OCI-LY3 (cell line): ENCODE measurements at regions not wholly inside any gene's neighbourhood (a gene's known extent, or its start where the extent isn't known, plus 50 kb on each side); places are given as distances from the start of the nearest gene placed in this dataset.
A peak's percentile ranks its signal among the peaks of the same experiment; 100 is the strongest.

ENCODE experiments used
- H2AFZ ChIP-seq: fragments of 200-600, 300-600 bp; shearing (Covaris generic); 2 replicates; pipeline ENCODE4 v1.6.0; 2014; ENCODE audit warnings: antibody characterized with exemption, low read depth, low read length
- H3K27ac ChIP-seq: fragments of 200-600, 300-600 bp; sonication (generic); 2 replicates; pipeline ENCODE4 v1.5.1; 2014; ENCODE audit warnings: mild to moderate bottlenecking, low read length, moderate library complexity, mixed read lengths
- H3K27me3 ChIP-seq: fragments of 200-600, 300-600 bp; sonication (generic); 2 replicates; pipeline ENCODE4 v1.6.1; 2014; ENCODE audit warnings: low read depth, low read length, mixed read lengths
- H3K36me3 ChIP-seq: fragments of 200-600, 300-600 bp; sonication (generic); replicated peaks from 2 replicates; pipeline ENCODE3; 2014; ENCODE audit warnings: low read depth, low read length, mixed read lengths
- H3K4me1 ChIP-seq: fragments of 300-600, 200-600 bp; sonication (generic); 2 replicates; pipeline ENCODE4 v1.6.1; 2014; ENCODE audit warnings: low read length, mixed read lengths
- H3K4me2 ChIP-seq: fragments of 200-600, 300-600 bp; sonication (generic); 2 replicates; pipeline ENCODE4 v1.6.1; 2014; ENCODE audit warnings: low read length, mixed read lengths
- H3K4me3 ChIP-seq: fragments of 300-600, 200-600 bp; sonication (generic); 2 replicates; pipeline ENCODE4 v1.5.1; 2014; ENCODE audit warnings: antibody characterized with exemption, mild to moderate bottlenecking, low read length, moderate library complexity
- H3K79me2 ChIP-seq: fragments of 300-600, 200-600 bp; shearing (Covaris generic); 2 replicates; pipeline ENCODE4 v1.6.1; 2014; ENCODE audit warnings: mild to moderate bottlenecking, low read length, mixed read lengths
- H3K9ac ChIP-seq: fragments of 300-600, 200-600 bp; shearing (Covaris generic); 2 replicates; pipeline ENCODE4 v1.6.0; 2014; ENCODE audit warnings: mild to moderate bottlenecking, low read length, moderate library complexity
- H3K9me3 ChIP-seq: fragments of 200-600, 300-600 bp; shearing (Covaris generic); 2 replicates; pipeline ENCODE4 v1.6.1; 2014; ENCODE audit warnings: low read length, mixed read lengths; ENCODE audit not compliant: insufficient read depth
- H4K20me1 ChIP-seq: fragments of 200-600, 300-600 bp; sonication (generic); 2 replicates; pipeline ENCODE4 v1.6.1; 2016; ENCODE audit warnings: low read length, mixed read lengths; ENCODE audit not compliant: insufficient read depth
- EZH2phosphoT487 ChIP-seq: fragments of 200-600 bp; shearing (Covaris generic); IDR thresholded peaks from 2 replicates; pipeline ENCODE4 v1.6.1; 2018; ENCODE audit warnings: antibody characterized with exemption, mixed run types, low read depth
- TF ChIP-seq, protein P1 (sequence below): fragments of 200-600, 300-600 bp; sonication (generic); IDR thresholded peaks from 2 replicates; pipeline ENCODE4 v1.5.1; 2014; ENCODE audit warnings: antibody characterized with exemption, low read length, low read depth

DNA sequence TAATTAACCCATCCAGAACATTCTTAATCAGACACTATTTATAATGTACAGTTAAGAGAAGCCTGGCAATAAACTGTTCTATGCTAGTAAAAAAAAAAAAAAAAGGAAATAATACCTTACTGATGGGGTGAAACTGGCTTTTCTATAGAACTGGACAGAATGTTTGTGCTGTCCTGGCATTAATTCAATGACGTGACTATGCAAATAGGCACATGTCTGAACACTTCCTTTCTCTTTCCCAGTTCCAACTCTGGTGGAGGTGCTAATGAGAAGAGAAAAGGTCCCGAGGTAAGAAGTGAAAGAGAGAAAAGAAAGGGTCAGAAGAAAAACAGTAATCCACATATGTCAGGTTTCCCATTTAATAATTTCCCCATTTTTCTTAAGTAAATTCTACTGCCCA is 508.4 kb downstream of the ZEB2 start:
- TF ChIP-seq, protein P1, sequence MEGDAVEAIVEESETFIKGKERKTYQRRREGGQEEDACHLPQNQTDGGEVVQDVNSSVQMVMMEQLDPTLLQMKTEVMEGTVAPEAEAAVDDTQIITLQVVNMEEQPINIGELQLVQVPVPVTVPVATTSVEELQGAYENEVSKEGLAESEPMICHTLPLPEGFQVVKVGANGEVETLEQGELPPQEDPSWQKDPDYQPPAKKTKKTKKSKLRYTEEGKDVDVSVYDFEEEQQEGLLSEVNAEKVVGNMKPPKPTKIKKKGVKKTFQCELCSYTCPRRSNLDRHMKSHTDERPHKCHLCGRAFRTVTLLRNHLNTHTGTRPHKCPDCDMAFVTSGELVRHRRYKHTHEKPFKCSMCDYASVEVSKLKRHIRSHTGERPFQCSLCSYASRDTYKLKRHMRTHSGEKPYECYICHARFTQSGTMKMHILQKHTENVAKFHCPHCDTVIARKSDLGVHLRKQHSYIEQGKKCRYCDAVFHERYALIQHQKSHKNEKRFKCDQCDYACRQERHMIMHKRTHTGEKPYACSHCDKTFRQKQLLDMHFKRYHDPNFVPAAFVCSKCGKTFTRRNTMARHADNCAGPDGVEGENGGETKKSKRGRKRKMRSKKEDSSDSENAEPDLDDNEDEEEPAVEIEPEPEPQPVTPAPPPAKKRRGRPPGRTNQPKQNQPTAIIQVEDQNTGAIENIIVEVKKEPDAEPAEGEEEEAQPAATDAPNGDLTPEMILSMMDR: no peak
- no peak for TF ChIP-seq EZH2phosphoT487
- H4K20me1 ChIP-seq: no peaks in the 10 kb centered on the region
- peaks cover 6% of the 10 kb centered on the region for H3K36me3 ChIP-seq
- peaks cover 49% of the 10 kb centered on the region for H3K4me1 ChIP-seq
- no peaks in the 10 kb centered on the region for H3K79me2 ChIP-seq
- H3K27ac ChIP-seq: peak overlapping the region; percentile 47
- no peak overlapping the region for H2AFZ ChIP-seq
- H3K27me3 ChIP-seq: no peaks in the 10 kb centered on the region
- peak overlapping the region; percentile 48 for H3K4me2 ChIP-seq
- H3K4me3 ChIP-seq: peak overlapping the region; percentile 5; the same call in 1 of the 2 replicates
- no peak overlapping the region for H3K9ac ChIP-seq
- no peaks in the 10 kb centered on the region for H3K9me3 ChIP-seq

DNA sequence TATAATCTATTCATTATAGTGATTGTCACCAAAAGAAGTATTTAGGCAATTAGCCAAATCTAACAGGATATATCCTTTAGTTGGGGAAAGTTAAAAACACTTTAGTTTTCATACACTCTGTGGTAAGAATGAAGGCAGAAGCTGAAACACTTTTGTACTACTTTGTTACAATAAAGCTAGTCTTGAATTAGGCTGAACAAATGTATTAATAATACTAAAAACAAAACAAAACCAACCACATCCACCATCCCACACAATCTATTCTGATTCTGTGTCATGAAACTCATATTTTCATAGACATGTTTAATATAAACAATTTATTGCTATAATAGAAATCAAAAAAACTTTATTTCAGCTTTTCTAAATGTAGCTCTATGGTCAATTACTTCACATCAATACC is 508.8 kb downstream of the ZEB2 start:
- no peaks in the 10 kb centered on the region for H3K27me3 ChIP-seq
- no peak overlapping the region for H2AFZ ChIP-seq
- H3K4me2 ChIP-seq: peak overlapping the region; percentile 48
- peaks cover 49% of the 10 kb centered on the region for H3K4me1 ChIP-seq
- H3K79me2 ChIP-seq: no peaks in the 10 kb centered on the region
- no peaks in the 10 kb centered on the region for H3K9me3 ChIP-seq
- H3K27ac ChIP-seq: peak overlapping the region; percentile 47
- H4K20me1 ChIP-seq: no peaks in the 10 kb centered on the region
- peak overlapping the region; percentile 5; the same call in 1 of the 2 replicates for H3K4me3 ChIP-seq
- no peak overlapping the region for H3K9ac ChIP-seq
- TF ChIP-seq, protein P1: no peak
- no peak for TF ChIP-seq EZH2phosphoT487
- peaks cover 6% of the 10 kb centered on the region for H3K36me3 ChIP-seq

DNA sequence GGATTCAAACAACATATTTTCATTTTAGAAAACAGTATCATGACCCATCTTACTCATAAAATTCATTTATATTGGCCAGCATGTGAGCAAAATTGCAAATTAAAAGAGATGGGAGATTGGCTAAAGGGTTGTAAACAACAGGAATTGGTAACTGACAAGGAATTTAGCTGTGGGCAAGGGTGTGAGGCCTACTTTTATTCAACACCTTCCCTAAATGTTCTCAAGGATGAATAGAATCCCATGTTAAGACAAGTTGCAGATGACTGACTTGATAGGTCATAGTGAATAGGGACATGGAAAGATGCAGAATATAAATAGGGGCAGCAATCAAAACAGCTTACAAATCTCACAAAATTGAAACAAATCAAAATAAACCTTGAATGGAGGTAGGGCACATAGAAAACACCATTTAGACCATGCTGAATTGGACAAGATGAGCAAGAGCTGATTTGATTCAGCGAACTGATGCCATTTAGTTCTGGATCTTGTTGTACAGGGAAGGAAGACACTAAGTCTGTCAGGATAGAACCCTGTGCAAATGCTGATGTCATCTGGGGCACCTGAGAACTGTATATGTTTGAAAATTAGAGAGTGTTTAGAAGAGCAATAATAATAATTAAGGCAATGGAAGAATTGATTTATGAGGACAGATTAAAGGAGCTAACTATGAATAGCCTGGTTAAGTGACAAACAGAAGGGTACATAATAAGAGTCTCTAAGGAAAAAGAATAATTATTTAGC is 509.7 kb downstream of the ZEB2 start:
- no peak overlapping the region for H2AFZ ChIP-seq
- no peak overlapping the region for H3K4me3 ChIP-seq
- H4K20me1 ChIP-seq: no peaks in the 10 kb centered on the region
- H3K9ac ChIP-seq: no peak overlapping the region
- TF ChIP-seq EZH2phosphoT487: no peak
- TF ChIP-seq, protein P1: no peak
- H3K4me2 ChIP-seq: no peak overlapping the region
- peaks cover 6% of the 10 kb centered on the region for H3K36me3 ChIP-seq
- H3K27ac ChIP-seq: no peak overlapping the region
- H3K79me2 ChIP-seq: no peaks in the 10 kb centered on the region
- H3K9me3 ChIP-seq: no peaks in the 10 kb centered on the region
- no peaks in the 10 kb centered on the region for H3K27me3 ChIP-seq
- H3K4me1 ChIP-seq: peaks cover 42% of the 10 kb centered on the region

DNA sequence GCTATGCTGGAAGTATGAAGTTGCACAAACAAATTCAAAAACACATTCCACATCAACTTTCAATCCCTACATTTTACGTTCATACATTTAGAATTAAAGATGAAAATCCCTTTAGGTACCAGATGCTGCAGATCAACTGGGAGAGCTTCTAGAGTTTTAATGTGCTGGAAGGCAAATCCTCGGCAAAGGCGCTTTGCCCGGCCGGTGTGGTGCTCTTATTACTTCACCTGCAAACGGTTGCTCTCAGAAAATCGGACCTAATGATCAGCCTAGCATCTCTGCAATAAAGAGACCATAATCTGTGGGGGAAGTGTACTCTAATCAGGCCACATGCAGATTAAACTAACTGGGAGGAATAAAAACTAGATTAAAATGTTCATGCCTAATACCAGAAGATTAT is 513.8 kb downstream of the ZEB2 start:
- H3K36me3 ChIP-seq: peaks cover 13% of the 10 kb centered on the region
- H3K4me1 ChIP-seq: peaks cover 8% of the 10 kb centered on the region
- no peak overlapping the region for H3K27ac ChIP-seq
- H2AFZ ChIP-seq: no peak overlapping the region
- no peak overlapping the region for H3K4me2 ChIP-seq
- H3K9me3 ChIP-seq: no peaks in the 10 kb centered on the region
- H3K9ac ChIP-seq: no peak overlapping the region
- H3K4me3 ChIP-seq: no peak overlapping the region
- H4K20me1 ChIP-seq: no peaks in the 10 kb centered on the region
- TF ChIP-seq, protein P1: no peak
- TF ChIP-seq EZH2phosphoT487: no peak
- H3K27me3 ChIP-seq: no peaks in the 10 kb centered on the region
- no peaks in the 10 kb centered on the region for H3K79me2 ChIP-seq
